AG09309 (cell line): ENCODE measurements at regions not wholly inside any gene's neighbourhood (a gene's known extent, or its start where the extent isn't known, plus 50 kb on each side); places are given as distances from the start of the nearest gene placed in this dataset.

Source experiments
- DNase-seq: peaks from one replicate; pipeline ENCODE4 v3.0.0-alpha.2; 2010; ENCODE audit warnings: low read depth
- H3K4me3 ChIP-seq: 2 replicates; pipeline ENCODE4 v1.5.1; 2011; ENCODE audit warnings: mild to moderate bottlenecking, low read depth, low read length, moderate library complexity; ENCODE audit not compliant: control insufficient read depth
- CTCF ChIP-seq: IDR thresholded peaks from 2 replicates; pipeline ENCODE4 v1.5.1; 2011; ENCODE audit warnings: mild to moderate bottlenecking, low read depth, low read length, inconsistent platforms; ENCODE audit not compliant: insufficient read depth, control insufficient read depth; ENCODE audit errors: missing control alignments

DNA sequence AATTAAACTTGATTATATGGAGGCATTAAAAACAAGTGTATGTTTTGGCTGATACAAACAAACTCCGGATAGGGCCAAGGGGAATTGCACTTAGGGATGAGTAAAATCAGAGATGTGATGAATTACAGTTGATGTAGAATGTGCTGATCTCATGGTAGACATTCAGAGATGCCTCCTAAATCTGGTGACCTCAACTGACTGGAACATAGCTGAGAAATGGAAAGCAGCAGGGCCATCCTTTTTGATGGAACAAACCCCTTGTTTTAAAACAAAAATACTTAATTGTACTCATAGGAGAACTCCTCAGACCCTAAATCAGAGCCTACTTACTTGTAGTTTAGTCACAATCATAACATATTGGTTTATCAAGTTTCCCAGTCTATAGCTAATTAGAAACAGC is 122.8 kb downstream of the C12orf75 start:
- H3K4me3 ChIP-seq = no peak overlapping the region
- no peak for DNase-seq
- TF ChIP-seq CTCF = no peak

DNA sequence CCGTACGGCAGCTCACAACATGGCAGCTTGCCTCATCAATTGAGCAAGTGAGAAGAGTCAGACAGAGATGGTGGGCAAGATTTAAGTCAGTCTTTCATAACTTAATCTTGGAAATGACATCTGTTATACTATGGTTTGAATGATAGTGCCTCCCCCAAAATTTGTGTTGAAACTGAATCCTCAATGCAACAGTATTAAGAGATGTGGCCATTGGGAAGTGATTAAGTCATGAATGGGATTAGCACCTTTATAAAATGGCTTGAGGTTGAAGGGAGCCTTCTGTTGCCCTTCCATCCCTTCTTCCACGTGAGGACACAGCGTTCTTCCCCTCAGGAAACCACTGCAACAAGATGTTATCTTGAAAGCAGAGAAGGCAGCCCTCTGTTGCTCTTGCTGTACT is 124.2 kb downstream of the C12orf75 start:
- H3K4me3 ChIP-seq = no peak overlapping the region
- no peak for DNase-seq

DNA sequence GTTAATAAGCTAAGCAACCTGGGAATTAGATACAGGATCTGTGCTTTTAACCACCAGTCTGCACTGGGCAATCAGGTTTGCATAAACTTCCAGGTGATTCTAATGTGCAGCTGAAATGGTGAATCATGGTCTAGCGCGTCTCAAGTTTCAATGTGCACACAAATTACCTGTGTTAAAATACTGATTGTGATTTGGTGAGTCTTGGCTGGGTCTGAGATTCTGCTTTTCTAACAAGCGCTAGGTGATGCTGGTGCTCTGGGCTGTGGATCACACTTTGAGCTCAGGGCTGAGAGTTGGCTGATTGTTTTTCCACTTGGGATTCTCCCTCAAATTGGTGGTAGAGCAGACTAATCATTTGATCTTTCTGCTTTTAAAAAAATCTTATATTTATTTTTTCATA is 124.8 kb downstream of the C12orf75 start:
- no peak for DNase-seq
- no peak for TF ChIP-seq CTCF
- H3K4me3 ChIP-seq = no peak overlapping the region

More for the DNA sequence above, 124.2 kb downstream of the C12orf75 start:
- no peak for TF ChIP-seq CTCF

DNA sequence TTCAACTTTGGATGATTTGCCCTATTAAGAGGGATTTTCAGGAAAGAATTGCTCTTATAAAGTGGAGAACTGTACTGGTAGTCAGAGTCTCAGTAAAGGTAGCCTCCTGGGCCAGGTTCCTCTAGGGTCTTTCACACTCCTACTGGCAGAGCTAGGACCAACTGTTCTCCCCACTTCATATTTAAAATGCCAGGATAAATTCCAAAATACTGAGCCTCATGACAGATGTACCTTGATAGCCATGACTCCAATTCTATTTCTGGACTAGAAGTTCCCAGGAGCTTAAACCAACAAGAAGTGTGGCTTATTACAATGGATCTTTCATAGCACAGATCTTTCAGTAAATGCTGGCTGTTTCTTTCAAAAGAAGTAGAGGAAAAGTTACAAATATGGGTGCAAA is 126.5 kb downstream of the C12orf75 start:
- DNase-seq = no peak
- H3K4me3 ChIP-seq = no peak overlapping the region
- TF ChIP-seq CTCF = no peak

GRCh38 chr12:105459760-105460330 is 129.4 kb downstream of the C12orf75 start:
- no peak for DNase-seq
- H3K4me3 ChIP-seq = no peak overlapping the region
- TF ChIP-seq CTCF = no peak

- H3K4me3 ChIP-seq = no peak overlapping the region
- no peak for TF ChIP-seq CTCF
- no peak for DNase-seq
Measured at GRCh38 chr12:105461271-105461943, 130.9 kb downstream of the C12orf75 start.
